Hippocampal formation (tissue), 2 donors: ENCODE measurements at regions not wholly inside any gene's neighbourhood (a gene's known extent, or its start where the extent isn't known, plus 50 kb on each side); places are given as distances from the start of the nearest gene placed in this dataset.

ENCODE experiments used
- DNase-seq, 2 donors: peaks; one replicate each; lab custom pipeline; 2025; lab: John Stamatoyannopoulos, UW

GRCh38 chr14:82138431-82138830 lies 604.8 kb upstream of the SEL1L start:
- no peak for DNase-seq

DNA sequence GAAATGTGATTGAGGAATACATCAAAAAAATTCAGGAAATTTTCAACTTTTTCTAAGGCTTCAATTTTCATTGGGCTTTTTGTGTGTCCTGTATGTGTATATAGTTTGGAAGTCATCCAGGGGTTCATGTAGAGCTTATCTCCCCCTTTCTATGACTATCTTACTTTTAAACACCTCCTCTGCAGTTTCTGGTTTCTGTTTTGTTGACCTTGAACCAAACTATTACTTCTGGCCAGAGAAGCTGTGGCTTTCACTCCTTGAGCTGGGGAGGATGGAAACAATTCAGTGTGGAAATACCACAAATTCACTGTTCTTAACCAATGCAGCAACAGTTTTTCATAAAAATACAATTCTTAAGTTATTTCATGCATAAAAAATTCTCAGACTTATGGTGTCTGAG lies 613.2 kb upstream of the SEL1L start:
- DNase-seq: no peak

- no peak for DNase-seq
These were observed 620.0 kb upstream of the SEL1L start for GRCh38 chr14:82153689-82154088.

- no peak for DNase-seq
These were observed 626.0 kb upstream of the SEL1L start for GRCh38 chr14:82159624-82160023.

GRCh38 chr14:82180139-82180538 lies 646.5 kb upstream of the SEL1L start:
- no peak for DNase-seq

DNA sequence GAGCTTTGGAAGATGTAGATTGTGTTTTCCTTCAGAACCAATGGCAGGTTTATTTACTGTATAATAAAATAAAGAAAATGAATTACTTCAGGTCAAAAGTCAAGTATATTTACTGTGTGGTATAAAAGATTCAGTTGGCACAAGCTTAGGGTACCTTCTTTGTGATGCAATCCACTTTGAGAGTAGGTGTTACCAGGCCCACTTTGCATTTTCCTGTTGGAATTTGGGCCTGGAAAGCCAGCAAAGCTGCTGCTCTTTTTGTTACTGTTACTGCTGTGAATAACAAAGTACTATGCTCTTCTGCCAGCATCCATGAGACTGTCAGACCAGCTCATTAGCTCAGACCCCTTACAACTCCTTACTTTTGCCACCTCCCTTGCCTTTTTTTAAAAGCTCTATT lies 649.0 kb upstream of the SEL1L start:
- no peak for DNase-seq

GRCh38 chr14:82190742-82191141 lies 657.1 kb upstream of the SEL1L start:
- no peak for DNase-seq

DNA sequence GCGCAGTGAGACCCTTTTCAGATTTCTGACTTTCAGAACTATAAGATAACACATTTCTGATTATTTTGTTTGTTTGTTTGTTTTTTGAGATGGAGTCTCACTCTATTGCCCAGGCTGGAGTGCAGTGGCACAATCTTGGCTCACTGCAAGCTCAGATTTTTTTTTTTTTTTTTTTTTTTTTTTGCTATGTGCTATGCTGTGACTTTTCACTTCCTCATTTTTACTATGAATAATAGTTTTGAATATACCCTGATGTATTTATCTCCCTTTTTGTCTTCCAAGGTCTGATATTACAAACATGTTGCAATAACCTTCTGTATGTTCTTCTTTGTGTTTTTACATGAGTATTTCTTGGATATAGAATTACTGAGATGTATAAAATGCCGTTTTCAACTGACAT lies 658.7 kb upstream of the SEL1L start:
- no peak for DNase-seq

DNA sequence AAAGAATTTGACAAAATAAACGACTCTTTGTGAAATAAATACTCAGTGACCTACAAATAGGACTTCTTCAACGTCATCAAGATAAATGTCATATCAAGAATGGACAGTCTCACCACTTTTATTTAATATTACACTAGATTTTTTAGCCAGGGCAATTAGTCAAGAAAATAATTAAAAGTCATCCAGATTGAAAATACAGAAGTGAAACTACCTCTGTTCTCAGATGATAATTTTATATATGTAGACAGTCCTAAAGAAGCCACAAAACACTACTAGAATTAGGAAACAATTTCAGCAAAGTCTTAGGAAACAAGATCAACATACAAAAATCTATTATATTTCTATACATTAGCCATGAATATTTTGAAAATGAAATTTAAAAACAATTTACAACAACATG lies 689.6 kb upstream of the SEL1L start:
- no peak for DNase-seq

DNA sequence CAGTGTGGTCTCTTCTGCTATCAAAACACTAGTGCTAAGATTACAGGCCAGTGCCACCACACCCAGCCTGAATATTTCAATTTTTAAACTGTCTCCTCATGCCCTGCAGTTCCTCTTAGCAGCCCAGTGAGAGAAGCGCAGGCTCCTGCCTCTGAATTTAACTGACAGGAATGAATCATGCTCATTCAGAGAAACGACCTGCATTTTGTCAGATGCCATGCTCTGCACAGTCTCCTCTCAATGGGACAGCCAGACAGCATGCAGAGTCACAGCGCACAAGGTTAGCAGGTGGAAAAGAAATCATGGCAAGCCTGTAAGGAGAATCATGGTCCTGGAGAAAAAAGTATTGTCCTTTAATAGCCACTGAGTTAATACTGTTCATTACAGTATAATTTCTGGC lies 691.0 kb upstream of the SEL1L start:
- no peak for DNase-seq

- DNase-seq: no peak
These were observed 697.1 kb upstream of the SEL1L start for GRCh38 chr14:82230748-82231147.

DNA sequence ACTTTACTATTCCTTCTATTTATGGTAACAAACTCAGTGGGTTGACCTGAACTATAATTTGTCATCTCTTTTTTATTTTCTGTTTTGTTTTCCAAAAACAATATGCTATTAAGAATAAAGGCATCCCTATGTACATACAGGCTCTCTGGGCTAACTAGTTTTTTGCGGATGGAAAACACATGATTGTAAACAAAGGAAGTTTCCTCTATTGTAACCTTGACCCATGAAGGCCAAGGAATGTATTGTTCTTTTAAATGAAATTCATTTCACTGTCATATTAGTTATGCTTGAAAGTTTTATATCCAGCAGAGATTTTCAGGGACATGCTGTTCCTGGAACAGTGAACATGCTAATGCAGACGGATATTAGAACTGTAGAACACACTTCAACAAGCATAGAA lies 705.0 kb upstream of the SEL1L start:
- DNase-seq: no peak

DNA sequence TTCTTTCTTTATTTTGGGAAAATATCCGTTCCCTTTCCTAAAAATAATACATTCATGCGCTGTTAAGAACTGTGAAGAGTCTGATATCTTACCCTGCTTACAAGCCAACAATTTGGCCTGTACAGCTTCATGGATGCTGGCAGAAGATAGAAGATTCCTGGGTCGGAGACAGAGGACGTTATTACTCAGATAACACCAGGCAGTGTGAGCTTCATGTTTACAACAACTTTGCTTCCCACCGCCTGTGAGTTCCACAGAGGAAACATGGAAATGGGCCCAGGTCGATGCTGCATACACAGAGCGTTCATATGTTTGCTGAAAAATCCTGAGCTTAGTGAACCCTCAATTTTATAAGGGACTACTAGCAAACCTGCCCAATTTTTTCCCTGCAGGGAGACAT lies 705.6 kb upstream of the SEL1L start:
- DNase-seq: no peak

GRCh38 chr14:82244791-82245190 lies 711.1 kb upstream of the SEL1L start:
- DNase-seq: no peak

- DNase-seq: no peak
These were observed 717.8 kb upstream of the SEL1L start for GRCh38 chr14:82251494-82251893.

DNA sequence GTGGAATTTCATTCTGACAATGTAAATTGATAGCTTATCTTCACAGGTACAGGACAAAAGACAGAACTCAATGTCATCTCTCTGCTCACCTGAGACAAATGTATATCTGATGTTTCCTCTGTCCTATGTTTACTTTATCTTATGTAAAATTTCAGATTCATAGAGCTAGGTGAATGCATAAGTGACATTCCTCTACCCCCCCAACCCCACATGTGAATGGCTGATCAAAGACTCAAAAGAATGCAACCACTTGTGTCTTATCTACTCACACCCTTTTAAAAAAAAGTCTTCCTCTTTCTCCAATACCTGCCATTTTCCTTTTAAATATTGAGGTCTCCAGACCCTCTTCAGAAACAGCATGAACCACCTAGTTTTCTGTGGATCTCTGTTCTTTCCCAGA lies 736.6 kb upstream of the SEL1L start:
- DNase-seq: no peak

DNA sequence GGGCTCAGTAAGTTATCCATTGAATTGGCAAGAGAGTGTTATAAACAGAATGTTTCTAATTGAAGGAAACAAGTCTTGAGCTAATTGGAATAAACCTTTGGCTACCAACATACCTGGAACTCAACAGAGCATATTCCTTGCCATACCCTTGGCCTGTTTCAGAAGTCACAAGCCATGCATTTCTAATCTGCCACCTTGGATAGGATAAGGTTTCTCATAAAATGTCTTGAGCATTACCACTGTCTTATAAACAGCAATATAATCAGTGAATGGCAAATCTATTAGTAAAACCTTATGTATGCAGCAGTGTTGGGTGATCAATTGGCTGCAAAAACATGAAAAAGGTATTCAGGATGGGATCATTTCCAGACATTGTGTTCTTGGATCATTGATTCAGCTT lies 765.2 kb upstream of the SEL1L start:
- DNase-seq: no peak

DNA sequence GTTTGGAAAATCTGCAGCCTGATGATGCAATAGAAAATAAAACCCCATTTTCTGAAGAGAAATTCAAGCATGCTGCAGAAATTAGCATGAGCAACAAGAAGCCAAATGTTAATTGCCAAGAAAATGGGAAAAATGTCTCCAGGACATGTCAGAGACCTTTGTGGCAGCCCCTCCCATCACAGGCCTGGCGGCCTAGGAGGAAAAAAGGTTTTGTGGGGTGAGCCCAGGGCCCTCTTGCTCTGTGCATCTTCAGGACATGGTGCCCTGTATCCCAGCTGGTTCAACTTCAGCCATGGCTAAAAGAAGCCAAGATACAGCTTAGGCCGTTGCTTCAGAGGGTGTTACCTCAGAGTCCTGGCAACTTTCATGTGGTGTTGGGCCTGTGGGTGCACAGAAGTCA lies 775.5 kb upstream of the SEL1L start:
- DNase-seq: no peak

DNA sequence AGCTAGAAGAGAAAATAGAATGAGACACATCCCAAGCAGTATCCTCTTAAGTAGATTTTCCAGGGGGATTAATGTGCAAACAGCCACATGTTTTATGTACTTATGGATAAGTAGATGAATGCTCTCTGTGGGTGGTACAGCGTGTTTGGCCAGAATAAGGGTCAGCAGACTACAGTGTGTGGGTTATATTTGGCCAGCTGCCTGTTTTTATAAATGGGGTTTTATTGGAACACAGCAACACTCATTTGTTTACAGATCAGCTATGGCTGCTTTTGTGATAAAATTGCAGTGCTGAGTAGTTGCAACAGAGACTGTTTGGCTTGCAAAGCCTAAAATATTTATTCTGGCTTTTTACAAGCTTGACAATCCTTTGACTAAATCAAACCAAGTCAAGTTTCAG lies 780.2 kb upstream of the SEL1L start:
- DNase-seq: no peak

- no peak for DNase-seq
These were observed 794.8 kb upstream of the SEL1L start for GRCh38 chr14:82328442-82328841.

- DNase-seq: no peak
These were observed 807.7 kb upstream of the SEL1L start for GRCh38 chr14:82341261-82341810.

- DNase-seq: no peak
These were observed 808.9 kb upstream of the SEL1L start for GRCh38 chr14:82342596-82342995.

DNA sequence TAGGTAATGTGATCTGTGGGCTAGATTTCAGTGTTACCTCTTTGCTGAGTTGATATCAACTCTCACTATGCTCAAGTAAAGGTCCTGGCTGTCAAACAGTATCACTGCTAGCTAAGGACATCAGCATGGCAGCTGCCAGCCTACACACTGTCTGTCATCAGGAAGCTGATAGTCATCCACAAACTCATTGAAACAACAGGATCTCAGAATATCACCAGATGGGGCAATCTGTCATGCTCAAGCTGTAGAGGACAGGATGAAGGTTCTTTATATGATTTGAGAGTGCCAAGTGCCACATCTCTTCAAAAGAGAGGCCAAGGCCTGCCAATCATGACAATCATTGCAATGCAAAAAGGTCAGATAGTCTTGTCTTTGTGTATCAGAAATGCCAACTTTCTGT lies 811.5 kb upstream of the SEL1L start:
- no peak for DNase-seq

DNA sequence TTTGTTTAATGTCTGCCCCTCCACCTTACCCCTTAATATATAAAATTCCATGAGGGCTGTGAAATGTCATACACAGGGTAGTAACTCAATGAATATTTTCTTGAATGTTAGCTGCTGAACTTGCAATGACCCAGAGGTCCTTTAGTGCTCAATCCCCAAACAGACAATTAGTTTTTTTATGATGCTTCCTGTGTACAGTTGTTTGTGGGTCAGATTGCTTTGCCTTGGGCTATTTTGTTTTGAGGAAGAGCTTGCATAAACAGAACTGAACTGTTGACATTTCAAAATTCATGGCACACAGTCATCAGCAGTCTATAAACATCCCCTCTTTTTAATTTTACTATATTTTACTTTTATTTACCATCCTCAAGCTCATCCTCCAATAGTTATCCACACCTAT lies 820.5 kb upstream of the SEL1L start:
- DNase-seq: no peak

- no peak for DNase-seq
These were observed 825.5 kb upstream of the SEL1L start for GRCh38 chr14:82359201-82359600.
